Spleen (tissue), 7 donors: ENCODE measurements at regions not wholly inside any gene's neighbourhood (a gene's known extent, or its start where the extent isn't known, plus 50 kb on each side); places are given as distances from the start of the nearest gene placed in this dataset.

ENCODE experiments used
- POLR2A ChIP-seq, 3 donors: fragments of 450-650 bp; IDR thresholded peaks; one replicate each; pipeline ENCODE4 v1.5.1; 2017; ENCODE audit warnings: antibody characterized with exemption in 3 of 3, mild to moderate bottlenecking in 1 of 3
- POLR2AphosphoS5 ChIP-seq, 3 donors: sonication (generic); formaldehyde crosslinking; IDR thresholded peaks; one replicate each; pipeline ENCODE4 v1.5.1; 2017; ENCODE audit warnings: antibody characterized with exemption in 3 of 3
- TF ChIP-seq, protein P1 (sequence below), 11 experiments: fragments of 200-600 bp in 7 of 11; fragments of 450-650 bp in 4 of 11; sonication (generic) in 4 of 11; IDR thresholded peaks in 8 of 11; conservative IDR thresholded peaks in 3 of 11; 1 replicate in 7 of 11; 2 replicates in 4 of 11; pipeline versions ENCODE4 v1.4.0 to v1.8.0; 2016 to 2021; ENCODE audit warnings: antibody characterized with exemption in 11 of 11, inconsistent platforms in 4 of 11, mild to moderate bottlenecking in 1 of 11
- donor health status: DM: no; HTN: no; CAD: no; lungs with moderate emphysema.
- donor health status: DM: no; HTN: no; CAD: no.
- donor health status: DM: no; HTN: no; CAD: no.

GRCh38 chr14:101057394-101057793 lies 153.9 kb upstream of the RTL1 start:
- TF ChIP-seq POLR2A (IDR thresholded peaks at IDR 0.05): no peak
- TF ChIP-seq, protein P1, sequence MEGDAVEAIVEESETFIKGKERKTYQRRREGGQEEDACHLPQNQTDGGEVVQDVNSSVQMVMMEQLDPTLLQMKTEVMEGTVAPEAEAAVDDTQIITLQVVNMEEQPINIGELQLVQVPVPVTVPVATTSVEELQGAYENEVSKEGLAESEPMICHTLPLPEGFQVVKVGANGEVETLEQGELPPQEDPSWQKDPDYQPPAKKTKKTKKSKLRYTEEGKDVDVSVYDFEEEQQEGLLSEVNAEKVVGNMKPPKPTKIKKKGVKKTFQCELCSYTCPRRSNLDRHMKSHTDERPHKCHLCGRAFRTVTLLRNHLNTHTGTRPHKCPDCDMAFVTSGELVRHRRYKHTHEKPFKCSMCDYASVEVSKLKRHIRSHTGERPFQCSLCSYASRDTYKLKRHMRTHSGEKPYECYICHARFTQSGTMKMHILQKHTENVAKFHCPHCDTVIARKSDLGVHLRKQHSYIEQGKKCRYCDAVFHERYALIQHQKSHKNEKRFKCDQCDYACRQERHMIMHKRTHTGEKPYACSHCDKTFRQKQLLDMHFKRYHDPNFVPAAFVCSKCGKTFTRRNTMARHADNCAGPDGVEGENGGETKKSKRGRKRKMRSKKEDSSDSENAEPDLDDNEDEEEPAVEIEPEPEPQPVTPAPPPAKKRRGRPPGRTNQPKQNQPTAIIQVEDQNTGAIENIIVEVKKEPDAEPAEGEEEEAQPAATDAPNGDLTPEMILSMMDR (IDR thresholded peaks at IDR 0.05 in 8 of 11, conservative IDR thresholded peaks at IDR 0.05 in 3 of 11): no peak
- no peak for TF ChIP-seq POLR2AphosphoS5 (IDR thresholded peaks at IDR 0.05)
